HG03135 (cell line): ENCODE measurements at regions not wholly inside any gene's neighbourhood (a gene's known extent, or its start where the extent isn't known, plus 50 kb on each side); places are given as distances from the start of the nearest gene placed in this dataset.

Experiments
- ATAC-seq: cut with Tn5 transposase; IDR thresholded peaks from one replicate; pipeline ENCODE4 v1.9.1; 2021; ENCODE audit warnings: mild to moderate bottlenecking, moderate library complexity; ENCODE audit not compliant: unreplicated experiment

DNA sequence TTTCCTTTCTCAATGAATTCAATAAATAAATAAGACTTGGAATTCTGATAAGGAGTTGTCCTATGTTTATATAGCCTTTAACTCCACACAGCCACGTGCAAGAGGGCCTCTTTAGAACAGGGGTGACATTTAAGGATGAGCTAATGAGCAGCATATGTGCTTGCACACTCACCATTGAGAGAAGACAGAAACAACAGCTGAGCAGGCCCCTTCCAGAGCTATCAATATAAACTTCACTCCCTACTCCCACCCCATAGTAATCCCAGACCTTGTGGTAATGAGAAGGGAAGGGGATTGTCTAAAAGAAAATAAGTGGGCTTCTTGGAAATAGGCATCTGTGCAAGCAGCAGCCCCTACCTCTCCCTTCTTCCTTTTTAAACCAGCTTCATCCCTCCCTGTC, 176.0 kb downstream of the SEC16B start:
- ATAC-seq: no peak

DNA sequence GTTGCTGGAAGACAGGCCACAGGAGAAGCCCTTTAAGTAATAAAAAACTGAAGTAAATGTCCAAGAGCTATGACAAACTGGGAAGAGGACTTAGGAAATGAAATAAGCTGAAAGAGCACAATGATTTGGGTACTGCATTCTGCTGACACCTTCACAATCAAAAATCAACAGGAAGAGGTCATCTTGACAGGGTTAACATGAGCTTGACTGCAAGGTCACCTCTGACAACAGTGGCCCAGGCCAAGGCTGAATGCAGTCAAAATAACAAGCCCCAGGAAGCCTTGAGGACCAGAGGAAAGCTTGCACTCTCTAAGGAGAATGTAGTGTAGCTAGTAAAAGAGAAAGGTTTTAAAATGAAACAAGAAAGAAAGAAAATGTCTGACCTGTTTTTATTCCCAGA, 179.3 kb downstream of the SEC16B start:
- no peak for ATAC-seq

DNA sequence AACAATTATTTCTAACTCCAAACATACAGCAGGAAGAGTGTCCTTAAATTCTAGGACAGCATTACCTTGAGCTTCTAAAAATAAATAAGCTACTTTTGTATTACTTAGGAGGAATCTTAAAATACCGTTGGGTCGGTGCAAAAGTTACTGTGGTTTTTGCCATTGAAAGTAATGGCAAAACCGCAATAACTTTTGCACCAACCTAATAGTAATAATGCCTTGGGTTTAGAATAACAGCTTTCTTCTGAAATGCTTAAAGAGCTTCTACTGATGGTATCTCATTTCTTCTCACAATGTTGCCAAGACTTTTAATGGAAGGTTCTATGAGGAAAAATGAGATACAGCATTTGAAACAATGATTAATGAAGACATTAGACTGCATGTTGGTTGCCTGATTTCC, 179.9 kb downstream of the SEC16B start:
- no peak for ATAC-seq

DNA sequence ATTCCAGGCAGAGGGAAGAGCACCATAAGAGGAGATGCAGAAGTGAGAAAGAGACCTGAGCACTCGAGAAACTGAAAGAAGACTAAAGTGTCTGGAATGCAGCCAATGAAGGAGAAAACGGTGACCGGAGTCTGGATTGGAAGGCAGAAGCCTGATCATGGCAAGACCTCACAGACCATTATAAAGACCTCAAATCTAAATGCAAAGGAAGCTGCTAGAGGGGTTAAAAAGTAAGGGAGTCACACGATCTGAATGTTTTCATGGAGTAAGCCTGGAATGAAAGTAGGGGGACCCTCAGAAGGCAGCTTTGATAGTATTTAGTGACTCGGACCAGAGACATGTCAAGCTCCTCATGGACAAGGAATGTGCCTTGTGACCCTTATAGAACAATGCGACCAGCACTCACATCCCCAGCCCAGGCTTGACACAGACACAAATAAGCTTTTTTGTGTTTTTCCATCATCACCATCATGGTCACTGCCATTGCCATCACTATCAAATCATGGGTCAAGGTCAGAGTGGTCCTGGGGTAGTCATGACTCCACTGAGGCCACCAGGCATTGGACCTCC, 183.6 kb downstream of the SEC16B start:
- ATAC-seq: no peak

DNA sequence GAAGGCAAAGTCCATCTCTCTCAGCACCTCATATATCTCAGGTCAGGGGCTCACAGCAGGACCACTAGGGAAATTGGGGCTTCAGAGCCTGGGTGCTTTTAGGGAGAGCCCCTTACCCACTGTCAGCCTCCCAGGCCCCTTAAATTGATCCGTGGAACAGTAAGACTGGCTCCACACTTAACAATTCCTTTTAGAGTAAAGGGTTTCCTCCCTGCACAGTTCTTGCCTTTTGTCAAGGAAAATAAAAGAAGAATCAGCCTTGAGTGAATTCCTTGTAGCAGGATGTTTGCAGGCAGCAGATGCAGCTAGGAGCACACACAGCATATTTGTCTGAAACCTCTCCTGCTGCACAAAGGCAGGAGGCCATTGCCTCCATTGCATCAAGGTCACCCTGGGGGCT, 184.9 kb downstream of the SEC16B start:
- no peak for ATAC-seq

DNA sequence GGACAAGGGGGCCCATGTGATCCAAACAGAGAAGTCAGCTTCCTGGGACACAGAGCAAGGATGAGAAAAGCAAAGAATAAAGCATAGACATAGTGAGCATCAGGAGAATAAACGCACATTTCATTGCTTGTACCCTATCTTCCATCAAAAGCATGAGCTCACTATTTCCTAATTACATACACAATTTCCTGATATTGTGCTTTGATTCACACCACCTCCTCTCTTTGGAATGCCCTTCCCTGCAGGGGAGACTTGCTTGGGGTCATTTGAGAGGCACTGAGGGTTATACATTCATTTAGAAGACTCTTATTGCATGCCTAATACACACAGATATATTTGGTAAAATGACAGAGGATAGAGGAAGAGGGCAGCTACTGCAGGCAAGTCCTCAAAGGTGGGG, 185.4 kb downstream of the SEC16B start:
- no peak for ATAC-seq

DNA sequence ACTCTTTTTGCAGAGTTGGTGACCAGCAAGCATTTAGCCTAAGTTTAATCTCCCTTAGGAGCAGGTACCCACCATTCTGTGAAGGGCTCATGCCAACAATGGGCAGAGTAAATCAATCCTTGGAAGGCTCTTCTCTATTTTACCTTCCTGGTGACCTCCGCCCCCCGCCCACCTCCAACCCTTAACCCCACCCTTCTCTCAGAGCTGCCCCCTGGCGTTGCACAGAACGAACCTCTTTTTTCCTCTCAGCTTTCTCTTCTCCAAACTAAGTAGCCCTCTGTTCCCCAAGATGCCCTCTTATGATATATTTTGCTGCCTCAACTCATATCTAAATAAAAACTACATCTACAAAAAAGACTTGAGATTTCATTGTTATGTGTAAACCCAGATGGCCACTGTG, 186.8 kb downstream of the SEC16B start:
- ATAC-seq: no peak

DNA sequence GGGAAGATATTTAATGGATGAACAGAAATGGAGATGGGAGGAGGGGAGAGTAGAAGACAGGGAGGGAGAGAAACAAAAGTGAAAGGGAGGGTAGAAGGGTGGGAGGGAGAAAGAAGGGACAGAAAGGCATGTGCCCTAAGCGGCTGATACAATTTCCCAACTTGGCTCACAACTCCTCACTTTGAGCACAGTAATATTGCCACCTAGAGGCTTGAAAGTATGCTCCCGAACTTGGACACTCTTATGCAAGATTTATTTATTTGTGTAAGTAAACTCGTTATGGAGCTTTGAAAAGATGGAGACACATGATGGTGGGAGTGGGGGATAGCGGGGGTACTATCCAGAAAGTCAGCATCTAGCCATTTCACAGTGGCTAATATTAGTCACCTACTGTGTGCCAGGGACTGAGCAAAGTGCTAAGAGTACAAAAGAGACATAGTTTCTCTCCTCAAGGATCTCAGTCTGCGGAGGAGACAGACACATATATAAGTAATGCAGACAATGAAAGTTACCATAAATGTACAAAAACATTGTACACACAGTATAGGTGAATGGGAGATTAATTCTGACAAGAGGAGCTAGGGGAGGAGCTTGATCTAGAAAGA, 189.7 kb downstream of the SEC16B start:
- ATAC-seq: no peak

DNA sequence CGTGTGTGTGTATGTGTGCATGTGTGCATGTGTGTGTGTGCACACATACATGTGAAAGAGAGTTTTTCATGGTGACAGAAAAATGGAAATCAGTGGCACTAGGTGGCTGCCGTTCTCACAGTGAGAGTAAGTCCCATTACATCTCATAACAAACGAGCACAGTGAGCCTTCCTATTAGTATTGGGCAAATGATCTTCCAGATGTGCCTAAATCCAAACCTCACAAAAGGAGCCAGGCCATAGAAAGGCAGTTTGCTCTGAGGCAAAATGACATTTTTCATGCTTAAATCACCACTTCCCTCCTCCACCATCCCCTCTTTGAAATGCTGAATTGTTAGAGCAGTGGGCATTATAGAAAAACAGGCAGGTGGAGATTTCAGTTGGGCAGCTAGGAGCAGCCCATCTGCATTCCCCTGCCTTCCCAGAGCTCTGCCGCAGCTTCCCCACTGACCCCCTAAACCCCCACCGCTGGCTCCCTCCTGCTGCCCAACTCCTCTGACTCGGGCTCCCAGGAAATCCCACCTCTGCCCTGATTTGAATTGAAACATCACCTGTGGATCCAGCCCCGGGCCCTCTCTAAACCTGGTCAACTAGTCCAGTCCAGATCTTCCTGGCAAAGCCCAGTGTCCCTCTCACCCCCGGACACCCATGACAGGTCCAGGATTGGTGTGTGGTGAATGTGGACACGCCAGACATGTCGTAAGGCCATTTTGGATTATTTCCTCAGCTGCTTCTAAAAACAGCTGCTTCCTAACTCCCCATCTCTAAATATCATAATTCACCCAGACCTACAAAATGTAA, 190.5 kb downstream of the SEC16B start:
- ATAC-seq: no peak

DNA sequence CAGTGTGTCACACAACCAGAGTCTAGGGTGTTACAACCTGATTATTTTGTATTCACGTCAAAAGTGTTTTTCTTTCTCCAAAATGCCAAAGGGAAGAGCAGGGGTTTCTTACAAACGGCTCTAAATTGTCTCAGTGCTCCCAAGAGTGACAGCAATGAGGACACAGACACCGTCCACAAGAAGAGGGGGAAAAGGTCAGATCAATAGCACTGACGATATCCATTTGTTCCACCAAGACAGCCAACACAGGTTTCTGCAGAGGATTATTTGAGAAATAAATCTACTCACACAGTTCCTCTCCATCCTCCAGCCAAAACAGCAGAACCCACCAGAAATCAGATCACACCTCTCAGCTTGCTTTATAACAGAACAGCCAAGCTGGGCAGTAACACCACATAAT, 193.9 kb downstream of the SEC16B start:
- no peak for ATAC-seq

DNA sequence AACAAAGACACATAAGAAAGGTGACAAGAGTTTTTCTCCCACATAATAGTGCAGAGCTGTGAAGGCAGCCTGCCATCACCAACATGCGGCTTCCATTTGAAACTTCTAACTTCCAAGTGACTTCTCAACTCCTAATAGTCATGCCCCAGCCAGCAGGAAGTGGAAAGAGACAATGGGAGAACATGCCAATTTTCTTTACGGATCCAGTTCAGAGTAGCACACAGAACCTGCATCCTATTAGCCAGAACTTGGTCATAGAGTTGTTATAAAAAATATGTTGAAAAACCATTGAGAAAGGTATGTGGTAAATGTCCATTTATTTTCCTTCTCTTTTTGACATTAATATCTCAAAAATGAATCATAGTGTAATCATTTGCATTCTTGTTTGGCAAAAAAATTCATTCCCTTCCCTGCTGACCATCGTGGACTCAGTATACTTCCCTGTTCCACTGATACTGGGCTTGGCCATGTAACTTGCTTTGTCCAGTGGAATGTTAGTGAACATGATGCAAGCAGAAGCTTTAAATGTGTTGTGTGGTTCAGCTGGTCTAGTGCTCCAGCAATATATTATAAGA, 197.4 kb downstream of the SEC16B start:
- no peak for ATAC-seq

DNA sequence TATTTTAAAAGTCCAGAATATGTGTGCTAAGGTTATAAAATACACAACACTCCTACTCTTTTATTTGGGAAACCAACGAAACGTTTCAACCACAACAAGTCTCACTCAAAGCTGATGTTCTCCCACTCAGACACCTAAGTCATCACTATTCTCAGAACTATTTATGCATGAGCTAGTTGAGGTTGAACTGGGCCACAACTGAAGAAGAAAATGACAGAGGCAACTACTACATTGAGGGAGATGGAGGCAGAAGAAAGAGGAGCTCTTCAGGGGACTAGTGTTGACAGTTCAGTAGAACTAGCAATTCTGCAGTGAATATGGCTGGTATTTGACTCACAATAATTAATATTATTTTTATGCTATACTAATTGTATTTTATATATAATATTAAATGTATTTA, 198.2 kb downstream of the SEC16B start:
- no peak for ATAC-seq

DNA sequence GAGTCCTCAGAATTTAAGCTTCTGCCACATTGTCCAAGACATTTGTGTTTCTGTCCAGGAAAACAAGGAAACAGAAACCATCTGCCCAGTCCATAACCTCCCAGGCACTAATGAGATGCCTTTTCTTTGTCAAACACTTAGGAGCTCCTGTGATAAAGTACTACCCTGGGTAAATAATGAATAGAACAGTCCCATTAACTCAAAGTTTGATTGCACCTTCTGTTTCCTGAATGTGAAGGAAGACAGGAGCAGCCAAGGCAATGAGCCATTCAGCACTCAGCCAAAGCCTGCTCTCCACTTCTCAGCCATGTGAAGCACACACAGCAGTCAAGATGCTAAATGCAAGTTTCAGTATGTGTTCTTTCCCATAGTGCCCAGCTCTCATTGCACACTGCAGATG, 199.8 kb downstream of the SEC16B start:
- ATAC-seq: no peak

DNA sequence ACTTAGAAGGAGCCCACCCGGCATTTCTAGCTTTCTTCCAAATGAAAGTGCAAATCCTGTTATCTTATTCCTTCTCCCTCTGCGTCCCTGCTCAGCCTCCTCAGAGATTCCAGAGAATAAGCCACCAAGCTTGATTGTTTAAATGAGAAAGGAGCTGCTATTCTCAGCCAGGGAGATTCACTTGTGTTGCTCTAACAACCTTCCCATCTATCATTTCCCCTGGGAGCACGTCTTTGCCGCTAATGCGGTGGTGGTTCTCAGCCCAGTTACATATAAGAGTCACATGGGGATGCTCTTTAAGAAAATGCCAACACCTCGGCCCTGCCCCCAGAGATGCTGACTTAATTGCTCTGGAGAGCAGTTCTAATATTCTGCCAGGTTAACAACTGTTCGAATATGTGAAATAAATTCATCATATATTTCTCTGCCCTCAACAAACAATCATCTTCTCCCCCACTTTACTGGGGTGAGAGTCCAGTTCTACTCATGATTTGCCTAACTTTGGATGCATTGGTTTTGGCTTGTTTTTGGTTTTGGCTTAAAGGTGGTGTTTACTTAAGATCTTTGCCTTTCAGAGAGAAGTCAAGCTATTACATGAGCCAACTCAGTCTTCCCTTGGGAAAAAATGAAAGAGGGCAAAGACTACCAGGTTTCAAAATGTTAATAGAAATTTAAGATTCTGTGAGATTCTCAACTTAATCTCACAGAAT, 213.9 kb downstream of the SEC16B start:
- ATAC-seq: no peak

DNA sequence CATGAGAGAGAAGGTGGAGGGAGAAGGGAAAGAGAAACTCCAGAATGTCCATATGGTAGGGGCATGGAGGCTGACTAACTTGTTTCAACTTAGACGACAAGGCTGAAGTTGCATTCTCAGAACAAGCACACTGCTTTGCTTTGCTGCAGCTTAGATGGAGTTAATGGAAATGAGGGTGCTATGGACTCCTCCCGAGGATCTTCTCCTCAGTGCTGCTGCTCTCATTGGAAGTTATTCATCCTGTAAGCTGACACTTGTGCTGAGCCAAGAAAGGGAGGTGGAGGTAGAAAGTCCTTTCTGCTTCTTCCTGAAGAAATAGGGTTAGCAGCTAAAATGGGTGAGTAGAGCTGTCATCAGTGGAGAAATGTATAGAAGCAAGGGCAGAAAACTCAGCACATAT, 215.3 kb downstream of the SEC16B start:
- ATAC-seq: no peak

DNA sequence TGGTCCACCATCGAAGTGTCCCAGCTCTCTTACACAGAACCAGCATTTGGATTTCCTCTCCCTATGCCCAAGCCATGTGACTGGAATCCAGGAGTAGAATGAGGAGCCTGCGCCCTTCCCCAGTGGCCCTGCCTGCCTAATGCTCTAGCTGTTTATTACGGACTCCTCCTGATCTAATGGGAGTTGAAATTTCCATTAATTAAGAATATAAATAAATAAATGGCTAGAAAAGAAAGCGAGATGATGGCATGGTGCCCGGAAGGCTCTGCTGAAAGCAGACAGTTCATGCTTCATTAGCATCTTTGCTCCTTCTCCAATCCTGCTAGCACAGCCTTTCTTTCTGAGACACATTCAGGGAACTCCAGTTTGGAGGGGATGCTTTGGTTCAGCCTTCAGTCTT, 216.2 kb downstream of the SEC16B start:
- ATAC-seq: no peak

DNA sequence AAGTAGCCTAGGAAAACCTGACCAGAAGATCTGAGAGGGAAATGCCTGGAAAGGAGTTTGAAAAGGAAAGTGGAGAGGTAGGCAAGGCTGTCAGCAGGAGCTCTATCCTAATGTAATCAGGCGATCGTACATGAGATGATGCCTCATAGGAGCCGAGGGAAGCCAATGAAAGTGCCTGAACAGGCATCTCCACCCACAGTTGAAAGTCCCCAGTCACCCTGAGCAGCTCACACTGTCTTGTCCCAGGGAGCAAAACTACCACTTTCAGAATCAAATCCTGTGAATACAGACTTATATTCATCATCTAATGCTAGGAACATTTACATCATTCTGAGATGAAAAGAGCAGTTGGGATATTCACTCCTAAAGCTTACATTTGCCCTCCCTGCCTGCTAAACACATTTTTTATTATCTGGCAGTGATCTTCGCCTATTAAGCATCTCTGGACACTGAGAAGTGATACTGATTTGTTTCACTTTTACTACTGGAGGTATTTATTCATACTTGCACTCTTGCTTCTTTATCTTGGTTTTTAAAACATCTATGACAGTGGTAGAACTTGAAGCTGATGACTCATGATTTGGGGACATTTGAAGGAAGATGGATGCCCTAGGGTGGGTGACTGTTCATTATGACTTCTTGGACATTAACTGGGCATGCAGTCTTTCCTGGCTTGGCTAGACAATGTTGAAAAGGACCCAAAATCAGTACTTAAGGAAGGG, 221.6 kb downstream of the SEC16B start:
- ATAC-seq: no peak

DNA sequence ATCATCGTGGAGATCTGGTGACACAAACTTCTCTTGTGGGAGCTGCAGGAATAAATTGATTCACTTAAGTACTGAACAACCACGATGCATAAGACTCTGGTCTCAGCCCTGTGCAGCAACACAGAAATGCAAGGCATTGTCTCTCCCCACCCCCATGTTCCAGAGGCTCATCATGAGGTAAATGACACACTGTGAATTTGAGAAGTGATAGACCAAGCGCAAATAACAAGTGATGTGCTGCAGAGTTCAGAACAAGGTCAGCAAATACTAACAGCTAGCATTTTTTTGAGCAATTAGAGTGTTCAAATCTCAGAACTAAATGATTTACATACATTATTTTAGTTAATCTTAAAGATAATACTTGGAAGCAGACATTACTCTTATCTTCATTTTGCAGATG, 223.7 kb downstream of the SEC16B start:
- ATAC-seq: no peak

DNA sequence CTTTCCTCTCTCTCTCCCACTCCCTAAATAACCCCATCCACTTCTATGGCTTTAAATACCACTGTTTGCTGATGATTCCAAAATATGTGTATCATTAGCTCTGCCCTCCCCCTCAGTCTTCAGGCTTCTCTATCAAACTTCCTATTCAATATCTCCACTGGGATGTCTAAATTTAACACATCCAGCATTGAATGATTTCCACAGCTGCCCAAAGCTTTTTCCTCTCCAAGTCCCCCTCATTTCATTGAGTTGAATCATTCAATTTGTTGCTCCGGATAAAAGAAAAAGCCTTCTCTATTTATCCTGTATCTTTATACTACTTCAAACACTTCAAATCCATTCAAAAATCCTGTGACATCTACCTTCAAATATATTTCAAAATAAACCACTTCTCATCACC, 225.0 kb downstream of the SEC16B start:
- no peak for ATAC-seq

DNA sequence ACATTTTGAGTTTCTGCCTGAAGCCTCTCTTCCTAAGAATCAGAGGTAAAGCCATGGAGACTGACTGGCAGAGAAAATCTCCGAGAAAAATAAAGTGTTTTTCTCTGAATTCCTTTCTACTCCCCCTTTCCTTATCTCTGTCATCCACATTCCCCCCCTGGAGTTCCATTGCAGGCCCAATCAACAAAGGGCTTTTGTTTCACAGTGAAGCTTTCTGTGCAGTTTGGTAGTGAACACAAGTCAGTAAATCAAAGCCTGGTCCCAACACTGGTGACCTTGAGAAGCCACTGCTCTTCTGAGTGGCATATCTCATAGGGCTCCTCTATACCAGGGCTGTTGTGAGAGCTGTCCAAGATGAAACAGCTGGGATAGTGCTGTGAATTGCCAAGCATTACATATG, 228.4 kb downstream of the SEC16B start:
- no peak for ATAC-seq

DNA sequence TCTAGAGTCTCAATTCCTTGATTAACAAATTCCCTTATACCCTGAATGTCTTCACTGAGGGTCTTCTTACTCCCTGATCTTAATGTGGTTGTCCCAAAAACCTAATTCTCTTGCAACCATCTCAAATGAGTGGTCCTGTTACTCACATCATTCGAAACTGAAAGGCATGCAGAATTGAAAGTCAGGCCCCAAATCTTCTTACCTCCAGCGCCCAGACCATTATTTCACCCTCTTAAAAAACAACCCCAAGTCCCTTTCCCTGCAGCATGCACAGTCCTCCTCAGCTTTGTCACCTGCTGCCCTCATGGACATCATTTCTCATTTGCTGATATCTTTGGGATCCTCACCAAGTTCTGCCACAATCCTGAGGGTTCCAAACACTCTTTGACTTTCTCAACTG, 230.1 kb downstream of the SEC16B start:
- no peak for ATAC-seq
